ENCODE measurements at regions not wholly inside any gene's neighbourhood (a gene's known extent, or its start where the extent isn't known, plus 50 kb on each side); places are given as distances from the start of the nearest gene placed in this dataset.
"Not testable (repeated sequence)": the region's sequence is repeated elsewhere in the genome, so short reads cannot be mapped to it uniquely, and the experiment has no call there.

DNA sequence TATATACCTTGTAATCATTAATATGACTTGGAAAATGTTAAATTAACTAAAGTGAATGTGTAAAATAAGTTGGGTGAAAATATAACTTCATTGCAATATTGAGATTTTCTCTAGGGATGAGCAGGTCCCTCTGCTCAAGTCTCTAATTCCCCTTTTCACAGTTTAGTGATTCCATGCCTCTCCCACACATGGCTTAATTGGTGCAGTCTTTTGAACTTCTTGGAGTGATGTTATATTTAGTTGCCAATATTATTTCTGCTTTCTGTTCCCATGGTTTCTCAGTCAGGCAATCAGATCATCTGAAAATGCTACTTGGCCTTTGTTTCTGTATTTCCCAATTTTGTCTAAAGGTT lies 233.7 kb upstream of the SPOPL start:
- no peak for DNase-seq (ENCODE audit: low read depth)

DNA sequence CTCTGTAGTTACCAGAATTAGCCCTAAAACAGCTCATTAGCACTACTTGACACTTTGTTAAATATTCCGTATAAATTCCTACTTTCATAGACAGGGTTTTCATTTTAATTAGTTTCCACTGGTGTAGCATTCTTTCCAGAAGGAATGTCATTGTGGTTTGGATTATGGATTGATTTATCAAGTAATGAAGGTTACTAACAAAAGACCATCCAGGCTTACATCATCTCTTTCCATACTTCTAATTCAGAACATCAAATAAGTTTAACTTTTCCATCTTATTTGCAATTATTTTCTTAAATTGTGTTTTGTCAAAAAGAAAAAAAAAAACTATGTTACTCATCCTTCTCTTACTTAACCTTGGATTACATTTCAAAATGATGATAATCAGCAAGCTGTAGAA lies 231.8 kb upstream of the SPOPL start:
- DNase-seq (ENCODE audit: low read depth): no peak

DNA sequence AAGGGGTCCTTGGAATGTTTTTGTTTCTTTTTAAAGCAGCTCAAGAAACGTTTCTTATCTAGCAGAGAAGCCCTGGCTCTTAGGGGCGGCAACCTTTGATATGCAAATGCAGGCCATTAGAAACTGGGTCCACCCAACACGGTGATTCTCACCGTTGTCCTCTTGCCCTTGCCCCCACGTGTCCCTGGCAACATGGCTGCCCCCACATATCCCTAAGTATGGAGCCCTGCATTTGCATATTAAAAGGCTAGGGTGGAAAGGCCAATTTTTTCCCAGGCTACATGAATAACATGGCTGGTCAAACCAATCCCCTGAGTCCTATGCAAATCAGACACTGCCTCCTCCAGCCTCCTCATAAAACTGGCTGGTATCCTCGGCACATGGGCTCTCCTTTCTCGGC lies 230.1 kb upstream of the SPOPL start:
- no peak for DNase-seq (ENCODE audit: low read depth)

DNA sequence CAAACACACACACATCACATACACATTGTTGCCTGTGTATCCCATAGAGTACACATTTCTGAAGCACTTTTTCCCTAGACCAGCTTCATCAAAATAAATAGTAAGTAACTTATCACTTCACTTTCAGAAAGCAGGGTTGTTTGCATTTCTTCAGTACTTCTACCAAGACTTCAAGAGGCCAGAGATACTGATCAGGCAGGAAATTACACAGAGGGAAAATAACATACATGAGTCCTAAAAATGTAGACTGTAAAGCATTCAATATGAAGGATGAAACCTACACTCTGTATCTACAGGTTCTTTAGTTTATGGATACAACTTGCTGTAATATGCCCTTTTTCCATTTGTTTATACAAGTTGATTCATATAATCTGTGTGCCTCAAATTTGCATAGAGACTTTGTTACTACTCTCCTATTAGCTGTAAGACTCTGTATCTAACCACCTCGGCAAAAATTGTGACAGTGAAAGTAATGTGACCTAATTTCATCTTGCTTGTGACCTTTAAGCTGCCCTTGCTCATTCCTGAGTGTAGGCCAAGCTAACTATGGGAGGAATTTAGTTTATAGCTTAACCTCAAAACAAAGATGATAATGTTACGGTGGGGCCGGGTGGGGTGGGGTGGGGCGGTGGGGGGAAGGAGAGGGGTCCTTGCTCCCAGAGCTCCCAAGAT lies 228.9 kb upstream of the SPOPL start:
- no peak for DNase-seq (ENCODE audit: low read depth)

DNA sequence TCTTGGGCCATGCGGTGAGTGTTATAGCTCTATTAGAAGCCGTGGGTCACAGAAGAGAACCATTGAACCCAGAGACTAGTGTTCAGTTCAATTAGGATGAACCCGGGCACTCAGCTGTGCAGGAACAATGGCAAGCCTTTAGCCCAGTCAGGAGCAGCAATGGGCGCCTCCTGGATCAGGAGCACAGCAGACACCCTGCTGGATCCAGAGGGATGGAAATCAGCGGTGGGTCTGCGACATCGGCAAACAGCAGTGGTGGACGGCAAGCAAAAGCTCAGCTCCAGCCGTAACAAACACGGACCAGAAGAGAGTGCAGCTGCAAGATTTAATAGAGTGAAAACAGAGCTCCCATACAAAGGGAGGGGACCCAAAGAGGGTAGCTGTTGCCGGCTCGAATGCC lies 228.3 kb upstream of the SPOPL start:
- DNase-seq (ENCODE audit: low read depth): not testable (repeated sequence)

DNA sequence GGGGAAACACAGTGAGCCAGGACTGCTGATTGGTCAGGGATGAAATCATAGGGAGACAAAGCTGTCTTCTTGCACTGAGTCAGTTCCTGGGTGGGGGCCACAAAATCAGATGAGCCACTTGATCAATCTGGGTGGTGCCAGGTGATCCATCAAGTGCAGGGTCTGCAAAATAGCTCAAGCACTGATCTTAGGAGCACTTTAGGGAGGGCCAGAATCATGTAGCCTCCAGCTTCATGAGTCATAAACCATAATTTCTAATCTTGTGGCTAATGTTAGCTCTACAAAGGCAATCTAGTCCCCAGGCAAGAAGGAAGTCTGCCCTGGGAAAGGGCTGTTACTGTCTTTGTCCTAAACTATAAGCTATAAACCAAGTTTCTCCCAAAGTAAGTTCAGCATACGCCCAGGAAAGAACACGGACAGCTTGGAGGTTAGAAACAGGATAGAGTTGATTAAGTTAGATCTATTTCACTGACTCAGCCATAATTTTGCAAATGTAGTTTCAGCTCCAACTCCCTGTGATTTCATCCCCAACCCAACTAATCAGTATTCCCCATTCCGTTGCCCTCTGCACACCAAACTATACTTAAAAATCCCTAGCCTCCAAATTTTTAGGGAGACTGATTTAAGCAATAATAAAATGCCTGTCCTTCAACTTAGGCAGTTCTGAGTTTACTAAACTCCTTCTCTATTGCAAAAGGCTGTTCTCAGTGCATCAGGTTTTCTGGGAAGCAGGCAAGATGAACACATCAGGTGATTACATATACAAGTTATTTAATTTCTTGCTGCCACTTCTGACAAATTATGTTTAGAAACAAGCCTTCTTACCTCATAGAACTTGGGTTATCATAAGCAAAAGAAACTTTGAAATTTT lies 226.9 kb upstream of the SPOPL start:
- no peak for DNase-seq (ENCODE audit: low read depth)

DNA sequence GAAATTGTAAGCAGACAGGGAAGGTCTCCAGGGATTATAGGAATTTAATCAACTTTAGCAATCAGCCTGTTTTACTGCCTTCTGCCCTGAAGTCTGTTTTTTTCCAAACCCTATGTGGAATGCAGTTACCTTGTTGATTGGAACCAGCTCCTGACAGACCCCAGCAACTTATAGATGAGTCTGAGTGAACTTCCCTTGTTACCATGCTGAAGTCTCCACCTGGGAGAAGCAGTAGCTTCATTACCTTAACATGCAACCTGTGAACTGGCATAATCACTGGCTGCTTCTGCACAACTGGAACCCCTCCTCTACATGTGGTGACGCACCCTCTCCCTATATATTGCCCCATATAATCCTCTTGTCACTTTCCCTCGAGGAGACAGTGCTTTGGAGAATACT lies 226.3 kb upstream of the SPOPL start:
- DNase-seq (ENCODE audit: low read depth): no peak

DNA sequence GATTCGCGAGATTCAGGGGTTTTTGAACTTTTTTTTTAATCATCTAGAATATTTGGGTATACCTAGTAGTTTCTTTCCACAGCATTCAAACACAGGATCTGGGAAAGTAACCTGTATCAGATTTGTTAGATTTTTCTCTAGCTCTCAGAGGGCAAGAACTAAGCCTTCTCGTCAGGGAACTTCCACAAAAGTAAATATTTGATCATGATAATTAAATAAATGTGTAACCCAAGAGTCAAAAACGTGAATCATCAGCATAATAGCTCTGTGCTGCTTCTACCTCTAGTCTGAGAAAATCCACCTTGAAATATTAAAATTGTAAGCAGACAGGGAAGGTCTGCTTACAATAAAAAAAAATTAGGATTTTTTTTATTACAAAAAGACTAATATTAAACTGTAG lies 225.7 kb upstream of the SPOPL start:
- DNase-seq (ENCODE audit: low read depth): no peak

DNA sequence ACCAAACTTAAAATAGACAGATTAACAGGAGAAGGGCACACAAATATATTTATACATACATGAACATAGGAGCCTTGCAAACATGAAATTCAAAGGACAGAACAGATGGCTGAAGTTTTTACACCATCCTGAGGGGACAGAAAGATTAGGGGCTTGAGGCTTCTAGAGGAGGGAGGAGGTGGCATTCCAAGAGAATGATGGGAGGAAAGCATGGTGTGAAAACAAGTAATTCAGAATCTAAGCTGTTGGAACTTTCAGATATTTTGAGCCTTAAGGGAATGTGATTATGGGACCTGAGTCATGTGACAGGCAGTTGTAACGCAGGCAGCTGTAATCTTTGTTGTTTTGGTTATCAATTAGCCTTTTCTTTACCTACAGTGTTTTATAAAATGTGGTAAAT lies 225.2 kb upstream of the SPOPL start:
- DNase-seq (ENCODE audit: low read depth): no peak

DNA sequence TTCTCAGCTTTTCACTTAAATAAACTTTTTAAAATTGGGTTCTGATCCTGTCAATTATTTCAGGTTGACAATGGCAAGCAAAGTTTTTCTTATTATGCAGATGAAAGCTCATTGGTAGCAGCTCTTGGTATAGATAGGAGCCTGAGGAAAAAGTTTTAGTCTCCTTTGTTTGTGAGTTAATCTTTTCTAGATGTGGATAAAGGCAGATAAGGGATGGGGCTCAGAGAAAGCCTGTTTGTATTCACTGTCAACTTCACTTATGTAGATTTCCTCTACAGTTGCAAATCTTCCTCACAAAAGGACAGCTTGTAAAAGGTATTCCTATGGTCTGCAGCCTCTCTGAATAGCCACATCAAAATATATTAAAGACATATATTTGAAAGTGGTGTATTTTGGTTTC lies 224.5 kb upstream of the SPOPL start:
- DNase-seq (ENCODE audit: low read depth): no peak

DNA sequence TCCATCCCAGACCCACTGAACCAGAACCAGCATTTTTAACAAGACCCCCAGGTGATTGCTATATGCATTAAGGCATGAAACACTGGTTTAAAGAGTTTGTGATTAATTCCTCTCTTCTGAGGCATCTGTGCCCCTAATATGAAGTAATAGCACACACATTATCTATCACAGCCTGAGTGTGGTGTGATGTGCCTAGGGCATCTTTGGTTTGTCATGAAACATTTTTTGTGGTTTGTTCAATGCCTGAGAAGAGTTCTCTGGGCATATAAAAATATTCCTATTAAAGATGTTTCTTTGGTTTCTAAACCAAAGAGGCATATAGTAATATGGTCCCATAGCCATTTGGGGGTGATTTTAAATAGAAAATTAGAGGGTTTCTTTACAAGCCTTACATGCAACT lies 221.7 kb upstream of the SPOPL start:
- no peak for DNase-seq (ENCODE audit: low read depth)

DNA sequence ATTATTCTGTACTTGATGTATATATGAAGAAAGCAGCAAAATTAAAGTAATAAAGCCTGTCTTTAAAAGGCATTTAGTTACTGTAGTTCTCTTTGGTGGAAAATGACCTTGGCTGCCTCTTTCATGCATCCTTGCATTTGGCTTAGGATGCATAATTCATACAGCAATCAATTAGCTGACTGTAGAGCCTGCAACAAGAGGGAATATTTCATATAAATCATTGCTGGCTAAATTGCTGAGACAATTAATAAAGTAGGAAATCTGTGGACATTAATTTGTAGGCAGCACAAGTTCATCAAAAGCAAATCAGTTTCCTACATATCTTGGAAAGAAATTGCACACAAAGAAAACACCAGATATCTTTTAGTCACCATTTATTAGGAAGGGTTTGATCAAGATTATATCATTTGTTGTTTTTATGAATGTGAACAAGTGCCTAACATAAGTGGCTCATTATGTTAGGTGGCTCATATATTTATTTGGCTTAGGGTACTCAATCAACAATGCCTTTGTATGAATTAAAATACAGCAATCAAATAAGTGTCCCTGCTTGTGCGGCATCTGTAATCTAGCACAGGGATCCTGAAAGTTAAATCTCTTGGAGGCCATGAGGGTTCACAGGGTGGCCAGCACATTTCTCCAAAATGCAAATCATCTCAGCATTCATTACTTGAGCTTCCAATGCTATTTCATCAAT lies 220.4 kb upstream of the SPOPL start:
- DNase-seq (ENCODE audit: low read depth): no peak

DNA sequence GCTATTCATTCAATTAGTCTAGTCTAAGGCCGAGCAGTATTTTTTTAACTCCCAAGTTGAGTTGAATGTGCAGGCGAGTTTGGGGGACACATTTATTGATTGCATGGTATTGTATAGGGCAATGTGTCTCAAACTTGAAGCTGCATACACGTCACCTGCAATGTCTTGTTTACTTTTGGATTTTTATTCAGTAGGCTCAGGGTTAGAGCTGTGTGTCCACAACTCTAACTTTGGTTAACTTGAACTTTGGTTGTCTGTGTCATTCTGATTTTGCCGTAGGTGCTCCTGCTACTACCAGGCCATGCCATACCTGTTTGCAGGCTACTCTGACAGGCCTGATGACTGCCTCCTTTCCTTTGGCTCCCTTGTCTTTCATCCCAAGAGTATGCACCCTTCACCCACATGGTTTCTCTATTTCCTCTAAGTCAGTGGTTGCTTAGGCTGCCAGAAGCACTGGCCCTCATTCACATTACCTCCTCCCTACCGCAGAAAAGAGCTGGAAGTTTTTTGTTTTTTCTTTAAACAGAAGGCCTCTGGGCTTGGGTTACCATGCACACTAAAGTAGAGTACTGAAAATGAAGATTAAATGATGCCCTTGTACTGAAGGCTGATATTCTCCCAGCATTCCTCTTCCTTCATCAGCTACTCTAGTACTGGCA lies 219.4 kb upstream of the SPOPL start:
- DNase-seq (ENCODE audit: low read depth): no peak

DNA sequence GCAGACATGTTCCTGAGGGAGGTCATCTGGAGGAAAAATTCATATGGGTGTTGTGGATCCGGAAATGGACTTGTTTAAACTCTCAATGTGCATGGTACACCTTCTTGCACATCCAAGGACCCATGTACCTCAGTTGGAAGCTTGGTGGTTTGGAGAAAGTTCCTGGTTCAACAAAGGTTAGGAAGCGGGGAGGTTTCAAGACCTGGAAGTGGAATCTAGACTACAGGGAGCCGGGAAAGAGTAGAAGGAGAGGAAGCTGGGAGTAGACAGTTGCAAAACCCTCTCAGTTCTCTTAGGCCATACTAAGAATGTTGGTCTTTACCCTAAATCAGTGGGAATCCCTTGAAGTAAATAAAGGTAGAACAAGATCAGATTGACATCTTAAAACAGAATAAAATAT lies 209.8 kb upstream of the SPOPL start:
- DNase-seq (ENCODE audit: low read depth): no peak

DNA sequence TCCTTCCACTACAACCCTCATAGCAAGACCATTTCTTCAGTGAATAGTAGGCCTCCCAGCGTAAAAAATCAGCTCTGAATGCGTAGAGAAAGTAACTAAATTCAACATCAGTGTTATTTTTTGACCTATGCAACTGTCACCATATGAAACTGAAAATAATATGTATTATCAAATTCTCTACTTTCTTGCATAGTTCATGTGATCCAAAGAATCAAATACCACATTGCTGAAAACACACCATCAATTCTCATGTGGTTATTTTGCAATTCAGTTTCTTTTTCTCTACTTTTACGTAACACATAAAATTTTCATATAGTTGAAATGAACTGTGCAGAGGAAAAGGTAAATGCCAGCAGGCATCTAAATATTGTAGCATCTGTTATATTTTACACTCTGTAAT lies 208.5 kb upstream of the SPOPL start:
- DNase-seq (ENCODE audit: low read depth): no peak

DNA sequence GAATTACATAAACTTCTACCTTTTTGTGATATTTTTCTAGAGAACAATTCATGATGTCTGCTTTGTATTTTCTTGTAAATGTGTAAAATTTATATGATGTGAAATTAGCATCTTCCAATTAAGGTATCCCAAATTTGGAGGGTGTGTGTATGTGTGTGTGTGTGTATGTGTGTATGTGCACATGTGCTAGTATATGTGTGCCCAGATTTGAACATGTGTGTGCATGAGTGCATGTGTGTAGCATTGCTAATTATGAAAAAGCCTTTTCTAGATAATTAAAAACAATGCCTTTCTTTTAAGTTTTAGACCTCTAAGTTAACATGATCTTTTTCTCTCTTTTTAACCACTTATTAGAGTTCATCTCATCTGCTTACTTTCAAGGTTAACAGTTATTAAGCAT lies 208.0 kb upstream of the SPOPL start:
- no peak for DNase-seq (ENCODE audit: low read depth)

DNA sequence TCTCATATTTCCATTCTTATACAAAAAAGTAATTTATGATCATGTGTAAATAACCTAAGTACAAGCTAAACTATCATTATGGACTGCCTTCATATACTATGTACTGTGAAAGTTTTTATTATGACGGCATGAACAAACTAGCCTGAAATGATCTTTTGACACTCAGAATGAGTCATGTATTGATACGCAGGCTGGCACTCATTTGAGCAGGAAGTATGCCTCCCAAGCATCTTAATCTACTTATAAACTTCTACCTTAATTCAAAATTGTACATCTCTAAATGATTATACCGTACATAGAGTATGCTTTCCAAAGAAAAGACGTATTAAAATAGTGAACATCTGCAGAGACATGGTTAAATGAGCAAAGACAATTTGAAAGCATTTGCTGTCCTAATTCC lies 207.1 kb upstream of the SPOPL start:
- DNase-seq (ENCODE audit: low read depth): no peak

DNA sequence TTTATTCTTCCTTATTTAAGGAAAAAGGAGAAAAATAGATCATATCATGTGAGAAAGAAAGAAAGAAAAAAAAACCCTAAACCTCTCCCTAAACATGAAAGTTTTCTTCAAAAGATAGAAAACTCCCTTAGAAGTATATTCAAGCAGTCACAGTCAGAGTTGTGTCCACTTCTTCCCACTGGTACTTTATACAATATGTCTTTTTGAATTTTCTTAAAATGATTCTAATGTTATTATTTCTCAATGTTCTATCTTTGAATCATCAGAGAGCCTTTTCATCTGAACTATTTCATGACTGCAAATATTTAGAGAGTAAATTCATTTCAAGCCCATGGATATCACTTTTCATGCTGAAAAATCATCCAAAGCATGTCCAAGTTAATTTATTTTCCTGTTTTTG lies 205.2 kb upstream of the SPOPL start:
- DNase-seq (ENCODE audit: low read depth): no peak

DNA sequence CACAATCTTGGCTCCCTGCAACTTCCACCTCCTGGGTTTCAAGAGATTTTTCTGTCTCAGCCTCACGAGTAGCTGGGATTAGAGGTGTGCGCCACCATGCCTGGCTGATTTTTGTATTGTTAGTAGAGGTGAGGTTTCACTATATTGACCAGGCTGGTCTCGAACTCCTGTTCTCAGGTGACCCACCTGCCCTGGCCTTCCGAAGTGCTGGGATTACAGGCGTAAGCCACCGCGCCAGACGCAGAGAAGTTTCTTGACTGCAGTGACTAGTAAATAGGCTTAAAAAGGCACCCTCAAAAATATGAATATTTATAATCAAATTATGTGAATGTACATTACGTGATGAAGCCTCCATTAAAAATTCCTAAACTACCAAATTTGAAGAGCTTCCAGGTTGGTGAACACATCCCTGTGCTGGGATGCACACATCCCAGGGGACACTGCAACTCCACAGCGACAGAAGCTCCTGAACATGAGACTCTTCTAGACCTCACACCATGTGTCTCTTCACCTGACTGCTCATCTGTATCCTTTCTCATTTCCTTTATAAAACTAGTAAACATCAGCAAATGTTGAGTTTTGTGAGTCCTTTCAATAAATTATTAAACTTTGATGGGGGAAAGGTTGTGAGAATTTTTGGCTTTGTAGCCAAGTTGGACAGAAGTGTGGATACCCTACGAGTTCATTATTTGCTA lies 203.3 kb upstream of the SPOPL start:
- no peak for DNase-seq (ENCODE audit: low read depth)

DNA sequence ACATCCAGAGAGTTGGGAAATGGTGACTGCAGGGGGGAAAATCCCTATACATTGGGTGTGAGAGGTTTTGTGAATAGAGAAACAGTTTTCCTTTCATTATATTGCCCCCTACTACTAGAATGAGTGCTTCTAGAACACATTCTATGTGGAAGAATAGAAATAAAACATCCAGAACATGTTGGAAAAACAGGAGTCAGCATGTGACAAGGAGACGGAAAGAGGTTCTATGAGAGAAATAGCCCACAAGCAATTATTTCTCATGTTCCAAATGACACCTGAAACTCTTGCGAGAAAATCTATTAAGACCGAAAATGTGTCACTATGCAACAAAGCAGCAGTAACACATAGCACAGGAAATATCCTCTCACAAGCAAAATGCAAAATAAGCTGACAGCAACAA lies 202.7 kb upstream of the SPOPL start:
- no peak for DNase-seq (ENCODE audit: low read depth)

DNA sequence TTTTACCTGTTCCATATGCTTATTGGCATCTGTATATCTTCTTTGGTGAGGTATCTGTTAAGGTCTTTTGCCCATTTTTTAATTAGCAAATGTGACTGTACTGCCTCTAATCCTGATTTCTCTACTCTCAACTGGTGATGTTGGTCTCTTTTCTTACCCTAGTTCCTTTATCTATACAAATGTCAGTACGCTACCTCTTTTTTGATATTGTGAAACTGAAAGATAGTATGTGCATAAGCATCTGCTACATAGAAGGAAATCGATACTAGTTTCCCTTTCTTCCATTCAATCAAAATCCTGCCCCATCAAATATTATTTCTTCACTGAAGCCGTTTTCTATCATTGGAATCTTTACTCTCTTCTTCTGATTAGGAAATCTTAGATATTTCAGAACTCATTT lies 194.9 kb upstream of the SPOPL start:
- DNase-seq (ENCODE audit: low read depth): no peak

Measured in myocyte (in vitro differentiated cells).